IMR-90 (cell line): ENCODE measurements at regions not wholly inside any gene's neighbourhood (a gene's known extent, or its start where the extent isn't known, plus 50 kb on each side); places are given as distances from the start of the nearest gene placed in this dataset.

Experiments used
- ATAC-seq: fragments of 200-7000 bp; cut with Tn5 transposase; 2 replicates; pipeline ENCODE4 v1.9.1; 2020; ENCODE audit warnings: low read depth, mild to moderate bottlenecking, moderate library complexity
- BruUV-seq: library from RNA; stranded (reverse); fragments of 400-500 nt; replicated peaks from 2 replicates; lab custom pipeline; 2021; lab: Mats Ljungman, UMichigan
- CTCF ChIA-PET: fragments of 300-600 bp; formaldehyde crosslinking; extraction: SDS; loops from one replicate; lab custom pipeline; 2021; ENCODE audit warnings: antibody characterized with exemption; lab: Yijun Ruan, JAX
- POLR2A ChIA-PET: fragments of 300-600 bp; sonication (Branson Sonifier 250); formaldehyde crosslinking; loops from one replicate; lab custom pipeline; 2022; ENCODE audit warnings: antibody characterized with exemption; ENCODE audit not compliant: unreplicated experiment; lab: Charles Lee
- DNase-seq: peaks from one replicate; pipeline ENCODE4 v3.0.0; 2013
- H2AFZ ChIP-seq: replicated peaks from 2 replicates; pipeline ENCODE3; 2013; ENCODE audit warnings: low read length, mild to moderate bottlenecking; ENCODE audit not compliant: poor library complexity
- H2AK5ac ChIP-seq: 2 replicates; pipeline ENCODE4 v1.6.1; 2013; ENCODE audit warnings: low read depth, low read length, inconsistent platforms
- H2AK9ac ChIP-seq: replicated peaks from 2 replicates; pipeline ENCODE3; 2013; ENCODE audit warnings: mild to moderate bottlenecking, low read depth, low read length, moderate library complexity; ENCODE audit not compliant: poor library complexity
- H2BK120ac ChIP-seq: 2 replicates; pipeline ENCODE4 v1.6.1; 2013; ENCODE audit warnings: low read depth, low read length, inconsistent platforms
- H2BK15ac ChIP-seq: 3 replicates; pipeline ENCODE4 v1.6.1; 2013; ENCODE audit warnings: low read depth, low read length, inconsistent platforms
- H2BK20ac ChIP-seq: 2 replicates; pipeline ENCODE4 v1.6.1; 2013; ENCODE audit warnings: low read depth, mild to moderate bottlenecking, inconsistent platforms, low read length, moderate library complexity
- H2BK5ac ChIP-seq: 2 replicates; pipeline ENCODE4 v1.6.1; 2013; ENCODE audit warnings: mild to moderate bottlenecking, low read depth, low read length, inconsistent platforms; ENCODE audit not compliant: poor library complexity, severe bottlenecking
- H3K14ac ChIP-seq: replicated peaks from 2 replicates; pipeline ENCODE4 v1.6.1; 2013; ENCODE audit warnings: low read depth, low read length, inconsistent platforms
- H3K18ac ChIP-seq: 2 replicates; pipeline ENCODE4 v1.6.1; 2013; ENCODE audit warnings: low read depth, low read length, control low read depth
- H3K23ac ChIP-seq: 2 replicates; pipeline ENCODE4 v1.6.1; 2013; ENCODE audit warnings: low read depth, low read length, inconsistent platforms
- H3K27ac ChIP-seq: 2 replicates; pipeline ENCODE4 v1.5.1; 2013; ENCODE audit warnings: mild to moderate bottlenecking, control low read depth, low read length; ENCODE audit not compliant: insufficient read depth
- H3K27me3 ChIP-seq: 2 replicates; pipeline ENCODE4 v1.6.1; 2013; ENCODE audit warnings: low read length; ENCODE audit not compliant: control insufficient read depth, insufficient read depth
- H3K36me3 ChIP-seq: 2 replicates; pipeline ENCODE4 v1.6.1; 2013; ENCODE audit warnings: low read length, mixed read lengths; ENCODE audit not compliant: control insufficient read depth, insufficient read depth
- H3K4ac ChIP-seq: 2 replicates; pipeline ENCODE4 v1.6.1; 2013; ENCODE audit warnings: low read depth, low read length, inconsistent platforms
- H3K4me1 ChIP-seq: 2 replicates; pipeline ENCODE4 v1.6.1; 2013; ENCODE audit warnings: low read length, mixed read lengths; ENCODE audit not compliant: control insufficient read depth, insufficient read depth
- H3K4me2 ChIP-seq: 2 replicates; pipeline ENCODE4 v1.6.1; 2013; ENCODE audit warnings: low read depth, mild to moderate bottlenecking, control low read depth, low read length, moderate library complexity
- H3K4me3 ChIP-seq: 2 replicates; pipeline ENCODE4 v1.5.1; 2013; ENCODE audit warnings: low read depth, mild to moderate bottlenecking, control low read depth, low read length, moderate library complexity; ENCODE audit not compliant: insufficient read depth
- H3K56ac ChIP-seq: 2 replicates; pipeline ENCODE4 v1.6.1; 2013; ENCODE audit warnings: low read length, inconsistent platforms; ENCODE audit not compliant: insufficient read depth; ENCODE audit errors: extremely low read depth
- H3K79me1 ChIP-seq, 2 experiments: 2 replicates each; pipeline ENCODE4 v1.6.1; 2013; ENCODE audit warnings: low read length in 2 of 2, inconsistent platforms in 1 of 2, low read depth in 1 of 2
- H3K9ac ChIP-seq: 2 replicates; pipeline ENCODE4 v1.6.1; 2013; ENCODE audit warnings: low read depth, low read length, control low read depth
- H3K9me1 ChIP-seq: 2 replicates; pipeline ENCODE4 v1.6.1; 2013; ENCODE audit warnings: low read length, inconsistent platforms; ENCODE audit not compliant: insufficient read depth
- H3K9me3 ChIP-seq: 2 replicates; pipeline ENCODE4 v1.6.1; 2013; ENCODE audit warnings: low read length; ENCODE audit not compliant: control insufficient read depth, insufficient read depth
- H4K20me1 ChIP-seq: 2 replicates; pipeline ENCODE4 v1.6.1; 2013; ENCODE audit warnings: low read length, inconsistent platforms; ENCODE audit not compliant: insufficient read depth
- H4K5ac ChIP-seq: 2 replicates; pipeline ENCODE4 v1.6.1; 2013; ENCODE audit warnings: mild to moderate bottlenecking, low read depth, low read length, control low read depth
- H4K8ac ChIP-seq, 2 experiments: 2 replicates each; pipeline ENCODE4 v1.6.1; 2013; ENCODE audit warnings: low read depth in 2 of 2, low read length in 2 of 2, control low read depth in 1 of 2, inconsistent platforms in 1 of 2
- H4K91ac ChIP-seq: 2 replicates; pipeline ENCODE4 v1.6.1; 2013; ENCODE audit warnings: low read depth, low read length, inconsistent platforms; ENCODE audit not compliant: insufficient read depth
- CEBPB ChIP-seq: IDR thresholded peaks from 2 replicates; pipeline ENCODE4 v1.6.1; 2012; ENCODE audit warnings: low read depth, low read length, improper control_type of control experiment
- CHD1 ChIP-seq: IDR thresholded peaks from 2 replicates; pipeline ENCODE4 v1.6.1; 2012; ENCODE audit warnings: low read depth, low read length, improper control_type of control experiment
- FOS ChIP-seq: fragments of 150-350 bp; IDR thresholded peaks from 2 replicates; pipeline ENCODE4 v1.6.1; 2016; ENCODE audit warnings: low read depth, low read length
- MXI1 ChIP-seq: IDR thresholded peaks from 2 replicates; pipeline ENCODE4 v1.6.1; 2012; ENCODE audit warnings: low read depth, mild to moderate bottlenecking, low read length, moderate library complexity, borderline replicate concordance
- RCOR1 ChIP-seq: IDR thresholded peaks from 2 replicates; pipeline ENCODE4 v1.6.1; 2012; ENCODE audit warnings: mild to moderate bottlenecking, low read length, improper control_type of control experiment; ENCODE audit not compliant: insufficient replicate concordance
- RFX5 ChIP-seq: IDR thresholded peaks from 2 replicates; pipeline ENCODE4 v1.8.0; 2012; ENCODE audit warnings: low read depth, mild to moderate bottlenecking, low read length, moderate library complexity
- SMC3 ChIP-seq: fragments of 150-350 bp; IDR thresholded peaks from 2 replicates; pipeline ENCODE4 v1.6.1; 2016; ENCODE audit warnings: low read depth, mild to moderate bottlenecking, antibody characterized with exemption, low read length, moderate library complexity
- USF2 ChIP-seq: fragments of 150-350 bp; IDR thresholded peaks from 2 replicates; pipeline ENCODE4 v1.6.1; 2017; ENCODE audit warnings: mild to moderate bottlenecking, antibody characterized with exemption, low read length, low read depth
- WGBS, 2 experiments: methylation state at CpG; one replicate each; pipeline versions ENCODE4 v1.1.5 to v1.1.7; 2013; ENCODE audit warnings: missing lambda C conversion rate in 2 of 2; ENCODE audit not compliant: insufficient read length in 1 of 2; ENCODE audit errors: extremely low coverage in 2 of 2; 5-methylcytosine and 5-hydroxymethylcytosine counted together
- dilution Hi-C: fragments of 300-500 bp; cut with HindIII; formaldehyde crosslinking; loops from one replicate; pipeline ENCODE4 v1.14.3; 2018; ENCODE audit warnings: low sequenced_read_pairs; ENCODE audit not compliant: unreplicated experiment
- in situ Hi-C: fragments of 300-500 bp; cut with MboI; formaldehyde crosslinking; loops from 3 replicates; pipeline ENCODE4 v1.14.3; 2019; ENCODE audit warnings: low sequenced_read_pairs, inconsistent platforms, mixed read lengths
- intact Hi-C: fragments of 100-400 bp; cut with micrococcal nuclease; formaldehyde crosslinking; loops from 2 replicates; pipeline ENCODE4 v1.10.0; 2022
- TF ChIP-seq, protein P1 (sequence below): conservative IDR thresholded peaks from 2 replicates; pipeline ENCODE4 v1.5.1; 2012; ENCODE audit warnings: mild to moderate bottlenecking, low read depth, low read length, improper control_type of control experiment

DNA sequence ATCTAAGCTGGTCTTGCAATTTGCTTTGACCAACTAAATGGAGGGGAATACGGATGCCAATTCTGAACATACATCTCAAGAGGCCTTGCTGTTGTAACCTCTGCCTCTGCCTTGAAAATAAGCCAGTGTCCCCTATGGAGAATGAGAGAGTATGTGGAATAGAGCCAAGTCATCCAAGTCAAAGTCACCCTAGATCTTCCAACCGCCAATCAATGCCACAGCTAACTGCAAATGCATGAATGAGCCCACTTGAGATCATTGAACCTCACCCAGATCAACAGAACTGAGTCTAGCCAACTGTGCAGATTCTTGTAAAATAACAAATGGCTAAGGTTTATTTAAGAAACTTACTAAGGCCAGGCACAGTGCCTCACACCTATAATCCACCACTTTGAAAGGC lies 139.8 kb upstream of the TANK start:
- Histone ChIP-seq H3K23ac (no peak overlapping the region), H3K9ac (no peak overlapping the region), H2AK9ac (no peak overlapping the region), H2BK20ac (no peak overlapping the region), H3K4me1 (peaks cover 2% of the 10 kb centered on the region; the same call in 1 of the 2 replicates), H3K27ac (no peak overlapping the region), H3K56ac (no peak overlapping the region), H2BK15ac (no peak overlapping the region), H4K8ac (no peak overlapping the region), H3K9me3 (no peaks in the 10 kb centered on the region), H3K4ac (no peak overlapping the region), H2AK5ac (no peak overlapping the region), H2BK120ac (no peak overlapping the region), H3K4me3 (no peak overlapping the region), H2AFZ (no peak overlapping the region), H3K14ac (no peak overlapping the region), H4K20me1 (no peaks in the 10 kb centered on the region), H4K91ac (no peak overlapping the region), H3K9me1 (no peaks in the 10 kb centered on the region), H4K5ac (no peak overlapping the region), H3K18ac (no peak overlapping the region), H2BK5ac (no peak overlapping the region), H3K79me1 (no peaks in the 10 kb centered on the region), H3K36me3 (no peaks in the 10 kb centered on the region), H3K27me3 (no peaks in the 10 kb centered on the region), H3K4me2 (no peak overlapping the region)
- no TSS peak for BruUV-seq
- no peak for TF ChIP-seq RFX5
- no peak for TF ChIP-seq RCOR1
- TF ChIP-seq, protein P1, sequence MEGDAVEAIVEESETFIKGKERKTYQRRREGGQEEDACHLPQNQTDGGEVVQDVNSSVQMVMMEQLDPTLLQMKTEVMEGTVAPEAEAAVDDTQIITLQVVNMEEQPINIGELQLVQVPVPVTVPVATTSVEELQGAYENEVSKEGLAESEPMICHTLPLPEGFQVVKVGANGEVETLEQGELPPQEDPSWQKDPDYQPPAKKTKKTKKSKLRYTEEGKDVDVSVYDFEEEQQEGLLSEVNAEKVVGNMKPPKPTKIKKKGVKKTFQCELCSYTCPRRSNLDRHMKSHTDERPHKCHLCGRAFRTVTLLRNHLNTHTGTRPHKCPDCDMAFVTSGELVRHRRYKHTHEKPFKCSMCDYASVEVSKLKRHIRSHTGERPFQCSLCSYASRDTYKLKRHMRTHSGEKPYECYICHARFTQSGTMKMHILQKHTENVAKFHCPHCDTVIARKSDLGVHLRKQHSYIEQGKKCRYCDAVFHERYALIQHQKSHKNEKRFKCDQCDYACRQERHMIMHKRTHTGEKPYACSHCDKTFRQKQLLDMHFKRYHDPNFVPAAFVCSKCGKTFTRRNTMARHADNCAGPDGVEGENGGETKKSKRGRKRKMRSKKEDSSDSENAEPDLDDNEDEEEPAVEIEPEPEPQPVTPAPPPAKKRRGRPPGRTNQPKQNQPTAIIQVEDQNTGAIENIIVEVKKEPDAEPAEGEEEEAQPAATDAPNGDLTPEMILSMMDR = no peak
- no peak for TF ChIP-seq FOS
- TF ChIP-seq MXI1 = no peak
- no peak for TF ChIP-seq SMC3
- no peak for TF ChIP-seq USF2
- TF ChIP-seq CEBPB = no peak
- no peak for TF ChIP-seq CHD1
- in situ Hi-C loops (no loop called here), dilution Hi-C loops (no loop called here), intact Hi-C loops (no loop called here)
- no peak for DNase-seq
- ChIA-PET CTCF (no interaction called here), POLR2A (no interaction called here)
- ATAC-seq = no peak
- WGBS, 2 experiments = no CpG with 5 or more reads among the region's 2 CpGs
